Activated naive CD8-positive, alpha-beta T cell (primary cell): ENCODE measurements at regions not wholly inside any gene's neighbourhood (a gene's known extent, or its start where the extent isn't known, plus 50 kb on each side); places are given as distances from the start of the nearest gene placed in this dataset.

Experiments used
- H3K27ac Mint-ChIP-seq: one replicate; pipeline ENCODE4 v1.8.0; 2021; ENCODE audit warnings: mixed read lengths
- H3K27me3 Mint-ChIP-seq: one replicate; pipeline ENCODE4 v1.8.0; 2021; ENCODE audit warnings: mixed read lengths
- H3K36me3 Mint-ChIP-seq: one replicate; pipeline ENCODE4 v1.8.0; 2021; ENCODE audit warnings: mixed read lengths
- H3K4me1 Mint-ChIP-seq: one replicate; pipeline ENCODE4 v1.8.0; 2021; ENCODE audit warnings: low read depth, mixed read lengths
- H3K4me3 Mint-ChIP-seq: one replicate; pipeline ENCODE4 v1.8.0; 2021; ENCODE audit warnings: mild to moderate bottlenecking, mixed read lengths
- H3K9me3 Mint-ChIP-seq: one replicate; pipeline ENCODE4 v1.8.0; 2021; ENCODE audit warnings: low read depth, mixed read lengths

GRCh38 chr6:91664327-91664959, 1077.6 kb upstream of the MAP3K7 start:
- no peaks in the 10 kb centered on the region for H3K36me3 Mint-ChIP-seq
- no peak overlapping the region for H3K27ac Mint-ChIP-seq

GRCh38 chr6:91660893-91661292, 1074.0 kb upstream of the MAP3K7 start:
- no peaks in the 10 kb centered on the region for H3K4me1 Mint-ChIP-seq
- no peaks in the 10 kb centered on the region for H3K36me3 Mint-ChIP-seq
- H3K9me3 Mint-ChIP-seq, result peaks cover 9% of the 10 kb centered on the region
- no peak overlapping the region for H3K4me3 Mint-ChIP-seq
- no peaks in the 10 kb centered on the region for H3K27me3 Mint-ChIP-seq
- H3K27ac Mint-ChIP-seq, result no peak overlapping the region

More at GRCh38 chr6:91664327-91664959, 1077.6 kb upstream of the MAP3K7 start:
- Mint-ChIP-seq H3K27me3 (no peaks in the 10 kb centered on the region), H3K4me1 (no peaks in the 10 kb centered on the region), H3K4me3 (no peak overlapping the region), H3K9me3 (peaks cover 9% of the 10 kb centered on the region)

DNA sequence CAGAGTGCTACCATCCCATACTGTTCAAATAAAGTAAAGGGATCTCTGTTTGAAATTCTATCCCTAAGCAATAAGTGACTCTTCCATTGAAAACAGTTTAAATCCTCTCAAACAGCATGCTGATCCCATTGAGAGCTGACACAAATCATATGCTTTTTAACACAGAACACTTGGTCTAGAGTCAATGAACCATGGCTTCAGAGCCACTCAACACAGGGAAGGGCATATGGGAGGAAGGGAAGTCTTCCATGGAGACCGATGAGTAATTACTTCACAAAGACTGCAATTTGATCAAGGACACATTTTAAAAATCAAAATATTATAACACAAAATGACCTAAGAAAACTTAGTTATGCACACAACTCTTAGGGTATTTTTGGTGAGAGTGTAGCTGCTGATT, 1073.0 kb upstream of the MAP3K7 start:
- H3K4me1 Mint-ChIP-seq, result no peaks in the 10 kb centered on the region
- no peaks in the 10 kb centered on the region for H3K27me3 Mint-ChIP-seq
- H3K36me3 Mint-ChIP-seq, result no peaks in the 10 kb centered on the region
- H3K9me3 Mint-ChIP-seq, result peaks cover 9% of the 10 kb centered on the region
- H3K27ac Mint-ChIP-seq, result no peak overlapping the region
- no peak overlapping the region for H3K4me3 Mint-ChIP-seq

GRCh38 chr6:91654793-91655192, 1067.9 kb upstream of the MAP3K7 start:
- H3K27me3 Mint-ChIP-seq, result no peaks in the 10 kb centered on the region
- no peak overlapping the region for H3K4me3 Mint-ChIP-seq
- no peak overlapping the region for H3K27ac Mint-ChIP-seq
- no peaks in the 10 kb centered on the region for H3K36me3 Mint-ChIP-seq
- no peaks in the 10 kb centered on the region for H3K4me1 Mint-ChIP-seq
- H3K9me3 Mint-ChIP-seq, result peaks cover 5% of the 10 kb centered on the region

GRCh38 chr6:91654357-91654756, 1067.5 kb upstream of the MAP3K7 start:
- no peaks in the 10 kb centered on the region for H3K27me3 Mint-ChIP-seq
- peaks cover 5% of the 10 kb centered on the region for H3K9me3 Mint-ChIP-seq
- H3K27ac Mint-ChIP-seq, result no peak overlapping the region
- no peaks in the 10 kb centered on the region for H3K4me1 Mint-ChIP-seq
- no peaks in the 10 kb centered on the region for H3K36me3 Mint-ChIP-seq
- no peak overlapping the region for H3K4me3 Mint-ChIP-seq

DNA sequence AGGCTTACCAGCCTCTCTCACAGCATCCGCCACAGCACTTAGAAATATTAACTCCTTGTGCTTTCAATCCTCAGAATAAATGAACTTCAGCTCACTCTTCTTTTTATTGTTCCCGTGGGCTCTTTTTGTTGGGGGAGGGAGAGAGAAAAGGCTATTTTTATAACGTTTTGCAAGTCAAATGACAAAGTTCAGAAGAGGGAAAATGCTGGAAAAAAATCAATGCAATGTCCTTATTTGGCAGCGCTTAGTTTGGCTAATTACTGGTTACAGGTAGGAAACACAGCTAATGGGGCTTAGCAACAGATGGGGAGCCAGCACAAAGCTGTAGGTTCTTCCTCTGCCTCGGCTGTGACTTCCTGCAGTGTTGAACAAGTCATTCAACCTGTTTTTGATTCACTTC, 1067.0 kb upstream of the MAP3K7 start:
- no peak overlapping the region for H3K4me3 Mint-ChIP-seq
- peaks cover 5% of the 10 kb centered on the region for H3K9me3 Mint-ChIP-seq
- H3K4me1 Mint-ChIP-seq, result no peaks in the 10 kb centered on the region
- no peak overlapping the region for H3K27ac Mint-ChIP-seq
- H3K27me3 Mint-ChIP-seq, result no peaks in the 10 kb centered on the region
- no peaks in the 10 kb centered on the region for H3K36me3 Mint-ChIP-seq

GRCh38 chr6:91653076-91653723, 1066.3 kb upstream of the MAP3K7 start:
- no peaks in the 10 kb centered on the region for H3K36me3 Mint-ChIP-seq

GRCh38 chr6:91646649-91647048, 1059.8 kb upstream of the MAP3K7 start:
- Mint-ChIP-seq H3K4me3 (no peak overlapping the region), H3K36me3 (no peaks in the 10 kb centered on the region), H3K9me3 (no peaks in the 10 kb centered on the region), H3K27ac (no peak overlapping the region), H3K4me1 (no peaks in the 10 kb centered on the region), H3K27me3 (no peaks in the 10 kb centered on the region)

More at GRCh38 chr6:91653076-91653723, 1066.3 kb upstream of the MAP3K7 start:
- Mint-ChIP-seq H3K4me3 (no peak overlapping the region), H3K27ac (no peak overlapping the region), H3K4me1 (no peaks in the 10 kb centered on the region), H3K27me3 (no peaks in the 10 kb centered on the region), H3K9me3 (peaks cover 5% of the 10 kb centered on the region)

GRCh38 chr6:91645811-91646210, 1058.9 kb upstream of the MAP3K7 start:
- Mint-ChIP-seq H3K36me3 (no peaks in the 10 kb centered on the region), H3K4me3 (no peak overlapping the region), H3K4me1 (no peaks in the 10 kb centered on the region), H3K9me3 (no peaks in the 10 kb centered on the region), H3K27me3 (no peaks in the 10 kb centered on the region), H3K27ac (no peak overlapping the region)

DNA sequence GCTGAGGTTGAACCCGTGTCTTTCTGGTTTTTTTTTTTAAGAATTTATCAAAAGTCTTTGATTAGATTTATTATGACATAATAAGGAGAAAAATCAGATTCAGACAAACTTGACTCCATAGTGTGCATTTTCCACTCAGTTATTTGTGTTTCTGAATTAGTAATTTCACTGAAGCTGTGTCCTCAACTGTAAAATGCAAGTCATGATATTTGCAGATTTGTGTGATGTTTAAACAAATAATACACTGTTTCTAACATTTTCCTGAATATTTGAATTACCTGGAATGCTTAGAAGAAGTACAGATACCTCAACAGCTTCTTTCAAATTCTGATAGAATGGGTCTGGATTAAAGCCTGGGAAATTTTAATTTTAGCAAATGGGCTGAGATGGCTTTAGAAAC, 1050.3 kb upstream of the MAP3K7 start:
- Mint-ChIP-seq H3K36me3 (no peaks in the 10 kb centered on the region), H3K9me3 (no peaks in the 10 kb centered on the region), H3K4me3 (no peak overlapping the region), H3K27me3 (no peaks in the 10 kb centered on the region), H3K27ac (no peak overlapping the region), H3K4me1 (no peaks in the 10 kb centered on the region)

DNA sequence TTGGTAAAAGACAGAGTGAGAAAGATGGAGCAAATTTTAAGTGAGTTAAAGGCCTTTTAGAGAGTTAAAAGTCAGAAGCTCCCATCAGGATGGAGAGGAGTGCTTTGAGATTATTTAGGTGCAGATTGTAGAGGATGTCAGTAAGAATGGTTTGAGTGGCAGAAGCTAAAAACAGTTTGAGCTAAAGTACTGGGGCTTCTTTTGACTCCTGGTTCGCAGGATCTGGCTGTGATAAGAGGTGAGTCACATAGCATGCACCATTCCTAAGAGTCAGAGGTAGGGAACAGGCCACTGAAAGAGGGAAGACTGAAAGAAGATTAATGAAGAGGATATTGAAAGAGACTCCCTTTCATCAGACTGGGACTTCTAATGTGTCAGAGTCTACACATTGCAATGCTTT, 1047.9 kb upstream of the MAP3K7 start:
- H3K4me1 Mint-ChIP-seq, result no peaks in the 10 kb centered on the region
- H3K27ac Mint-ChIP-seq, result no peak overlapping the region
- no peaks in the 10 kb centered on the region for H3K9me3 Mint-ChIP-seq
- no peak overlapping the region for H3K4me3 Mint-ChIP-seq
- H3K27me3 Mint-ChIP-seq, result no peaks in the 10 kb centered on the region
- no peaks in the 10 kb centered on the region for H3K36me3 Mint-ChIP-seq

- no peak overlapping the region for H3K27ac Mint-ChIP-seq
- H3K4me1 Mint-ChIP-seq, result no peaks in the 10 kb centered on the region
- no peaks in the 10 kb centered on the region for H3K27me3 Mint-ChIP-seq
- H3K9me3 Mint-ChIP-seq, result no peaks in the 10 kb centered on the region
- no peak overlapping the region for H3K4me3 Mint-ChIP-seq
- no peaks in the 10 kb centered on the region for H3K36me3 Mint-ChIP-seq
These were observed 1046.7 kb upstream of the MAP3K7 start for GRCh38 chr6:91633374-91634111.

DNA sequence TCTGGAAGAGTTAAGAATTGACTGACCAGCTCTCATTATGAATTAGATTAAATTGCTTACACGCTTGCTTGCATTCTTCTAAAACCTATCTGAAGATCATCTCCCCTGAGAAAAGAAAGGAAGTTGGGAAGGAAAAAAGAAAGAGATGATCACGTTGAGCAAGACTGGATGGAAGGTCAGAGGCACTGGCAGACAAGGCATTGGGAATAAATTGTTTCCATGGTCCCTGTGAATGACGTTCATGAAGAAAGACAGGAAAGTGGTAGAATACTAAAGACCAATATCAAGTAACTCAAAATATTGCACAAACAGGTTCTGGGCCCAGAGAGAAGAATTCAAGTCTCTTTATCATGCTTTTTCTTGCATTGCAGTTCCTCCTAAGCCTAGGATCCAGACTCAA, 1045.4 kb upstream of the MAP3K7 start:
- Mint-ChIP-seq H3K27me3 (no peaks in the 10 kb centered on the region), H3K27ac (no peak overlapping the region), H3K4me1 (no peaks in the 10 kb centered on the region), H3K4me3 (no peak overlapping the region), H3K36me3 (no peaks in the 10 kb centered on the region), H3K9me3 (no peaks in the 10 kb centered on the region)

GRCh38 chr6:91631227-91631626, 1044.4 kb upstream of the MAP3K7 start:
- Mint-ChIP-seq H3K9me3 (no peaks in the 10 kb centered on the region), H3K27ac (no peak overlapping the region), H3K4me3 (no peak overlapping the region), H3K4me1 (no peaks in the 10 kb centered on the region), H3K27me3 (no peaks in the 10 kb centered on the region), H3K36me3 (no peaks in the 10 kb centered on the region)

DNA sequence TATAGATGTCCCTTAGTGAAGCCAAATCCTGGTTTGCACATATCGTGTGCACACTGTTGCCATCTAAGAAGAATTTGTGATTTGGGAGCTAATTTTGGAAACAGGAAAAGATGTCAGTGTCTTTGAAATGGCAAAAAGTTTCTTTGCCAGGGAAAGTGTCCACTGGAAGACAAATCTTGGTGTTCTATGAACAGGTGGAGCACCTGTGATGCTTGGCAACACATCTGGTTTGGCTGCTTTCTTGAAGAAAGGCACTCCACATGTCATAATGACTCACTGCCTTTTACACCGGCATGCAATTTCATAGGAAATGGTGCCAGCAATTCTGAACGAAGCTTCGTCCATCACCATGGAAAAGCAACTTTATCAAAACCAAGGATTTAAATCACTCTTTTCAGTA, 1040.0 kb upstream of the MAP3K7 start:
- Mint-ChIP-seq H3K4me3 (no peak overlapping the region), H3K27me3 (no peaks in the 10 kb centered on the region), H3K36me3 (no peaks in the 10 kb centered on the region), H3K27ac (no peak overlapping the region), H3K4me1 (no peaks in the 10 kb centered on the region), H3K9me3 (no peaks in the 10 kb centered on the region)
